ENCODE measurements at regions not wholly inside any gene's neighbourhood (a gene's known extent, or its start where the extent isn't known, plus 50 kb on each side); places are given as distances from the start of the nearest gene placed in this dataset.

DNA sequence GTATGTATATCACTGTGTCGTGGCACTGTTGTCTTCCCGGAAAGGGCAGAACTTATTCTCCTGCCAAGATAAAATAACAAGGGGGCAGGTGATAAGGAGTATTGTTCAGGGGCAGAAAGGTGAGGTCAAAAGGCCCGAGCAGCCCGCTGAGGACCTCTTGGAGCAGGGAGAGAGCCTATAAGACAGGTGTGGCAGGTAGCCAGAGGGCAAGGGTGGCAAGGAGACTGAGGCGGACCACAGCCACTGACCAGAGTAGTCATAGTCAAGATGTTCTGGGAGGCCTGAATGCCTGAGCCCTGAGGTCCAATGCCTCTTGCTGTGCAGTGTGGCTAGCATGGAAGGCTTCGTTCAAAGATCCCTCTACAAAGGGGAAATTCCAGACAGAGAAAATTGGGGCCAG lies 172.3 kb upstream of the CHRNA7 start:
- TF ChIP-seq, protein P1, sequence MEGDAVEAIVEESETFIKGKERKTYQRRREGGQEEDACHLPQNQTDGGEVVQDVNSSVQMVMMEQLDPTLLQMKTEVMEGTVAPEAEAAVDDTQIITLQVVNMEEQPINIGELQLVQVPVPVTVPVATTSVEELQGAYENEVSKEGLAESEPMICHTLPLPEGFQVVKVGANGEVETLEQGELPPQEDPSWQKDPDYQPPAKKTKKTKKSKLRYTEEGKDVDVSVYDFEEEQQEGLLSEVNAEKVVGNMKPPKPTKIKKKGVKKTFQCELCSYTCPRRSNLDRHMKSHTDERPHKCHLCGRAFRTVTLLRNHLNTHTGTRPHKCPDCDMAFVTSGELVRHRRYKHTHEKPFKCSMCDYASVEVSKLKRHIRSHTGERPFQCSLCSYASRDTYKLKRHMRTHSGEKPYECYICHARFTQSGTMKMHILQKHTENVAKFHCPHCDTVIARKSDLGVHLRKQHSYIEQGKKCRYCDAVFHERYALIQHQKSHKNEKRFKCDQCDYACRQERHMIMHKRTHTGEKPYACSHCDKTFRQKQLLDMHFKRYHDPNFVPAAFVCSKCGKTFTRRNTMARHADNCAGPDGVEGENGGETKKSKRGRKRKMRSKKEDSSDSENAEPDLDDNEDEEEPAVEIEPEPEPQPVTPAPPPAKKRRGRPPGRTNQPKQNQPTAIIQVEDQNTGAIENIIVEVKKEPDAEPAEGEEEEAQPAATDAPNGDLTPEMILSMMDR (IDR thresholded peaks at IDR 0.05; ENCODE audit: extremely low read depth in 1 of 2, insufficient read depth in 1 of 2, low read depth in 1 of 2, low read length in 2 of 2): no peak
- TF ChIP-seq POLR2AphosphoS5 (IDR thresholded peaks at IDR 0.05; ENCODE audit: insufficient read depth, low read depth, low read length) (no peak), POLR2A (IDR thresholded peaks at IDR 0.05; ENCODE audit: low read depth, low read length) (no peak), EZH2 (IDR thresholded peaks at IDR 0.05; ENCODE audit: borderline replicate concordance, low read depth, low read length, severe bottlenecking) (no peak), MYC (IDR thresholded peaks at IDR 0.05; ENCODE audit: low read depth, low read length) (no peak)

Data from endothelial cell of umbilical vein (primary cell).